ENCODE measurements at regions not wholly inside any gene's neighbourhood (a gene's known extent, or its start where the extent isn't known, plus 50 kb on each side); places are given as distances from the start of the nearest gene placed in this dataset.

DNA sequence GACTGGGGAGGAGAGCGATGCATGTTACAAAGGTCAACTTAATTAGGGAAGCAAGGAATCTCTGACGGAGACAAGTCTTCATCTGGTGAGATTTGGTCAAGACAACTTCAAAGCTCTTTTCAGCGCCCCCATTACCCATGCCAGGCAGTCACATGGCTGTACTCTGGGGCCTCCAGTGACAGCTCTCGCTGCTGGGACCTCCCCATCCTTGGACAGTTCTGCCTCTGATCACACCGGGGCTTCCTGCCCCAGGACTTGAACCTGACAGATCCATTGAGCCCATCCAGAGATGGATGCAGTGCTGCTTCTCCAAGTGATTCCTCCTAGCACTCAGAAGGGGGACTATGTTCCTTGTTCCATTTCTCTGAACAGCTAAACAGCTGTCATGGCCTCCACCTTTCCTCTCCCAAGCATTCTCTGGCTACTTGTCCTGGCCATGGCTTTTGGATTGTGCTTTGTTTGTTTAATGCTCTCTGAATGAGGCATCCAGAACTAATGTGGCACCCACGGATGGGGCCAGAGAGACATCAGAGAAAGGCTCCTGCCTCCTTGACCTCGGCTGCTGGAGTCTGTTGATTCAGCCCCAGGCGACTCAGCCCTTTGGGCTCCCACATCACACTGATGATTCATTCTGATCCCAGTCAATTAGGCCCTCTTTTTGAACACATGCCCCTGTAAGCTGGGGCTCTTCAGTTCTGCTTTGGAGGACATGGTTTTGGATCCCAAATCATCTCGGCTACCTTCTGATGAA is 122.1 kb upstream of the ADAMTS16 start:
- DNase-seq = no peak
- no peak overlapping the region for H3K27ac Mint-ChIP-seq
- no peaks in the 10 kb centered on the region for H3K9me3 Mint-ChIP-seq
- H3K27me3 Mint-ChIP-seq = peaks cover 6% of the 10 kb centered on the region
- no peaks in the 10 kb centered on the region for H3K36me3 Mint-ChIP-seq
- no peak overlapping the region for H3K4me3 Mint-ChIP-seq
- H3K4me1 Mint-ChIP-seq = no peaks in the 10 kb centered on the region

DNA sequence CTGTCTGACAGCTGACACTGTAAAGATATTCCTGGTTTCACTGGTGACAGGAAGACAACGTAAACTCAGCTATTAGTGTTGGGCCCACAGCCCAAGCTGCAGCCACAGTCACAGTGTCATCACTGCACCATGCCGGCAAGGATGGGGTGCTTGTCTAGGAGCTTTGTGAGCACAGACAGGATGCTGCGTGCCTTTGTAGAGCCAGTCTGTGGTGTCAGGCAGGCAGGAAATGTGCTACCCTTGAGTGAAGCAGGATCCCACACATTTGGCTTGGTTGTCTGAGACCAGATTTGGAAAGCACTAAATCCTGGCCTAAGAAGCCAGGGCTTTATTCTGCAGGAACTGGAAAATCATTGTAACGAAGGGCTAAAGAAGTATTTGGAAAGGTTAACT is 121.6 kb upstream of the ADAMTS16 start:
- Mint-ChIP-seq H3K27me3 (peaks cover 3% of the 10 kb centered on the region), H3K36me3 (no peaks in the 10 kb centered on the region), H3K4me1 (no peaks in the 10 kb centered on the region), H3K4me3 (no peak overlapping the region), H3K9me3 (no peaks in the 10 kb centered on the region), H3K27ac (no peak overlapping the region)
- DNase-seq = no peak

DNA sequence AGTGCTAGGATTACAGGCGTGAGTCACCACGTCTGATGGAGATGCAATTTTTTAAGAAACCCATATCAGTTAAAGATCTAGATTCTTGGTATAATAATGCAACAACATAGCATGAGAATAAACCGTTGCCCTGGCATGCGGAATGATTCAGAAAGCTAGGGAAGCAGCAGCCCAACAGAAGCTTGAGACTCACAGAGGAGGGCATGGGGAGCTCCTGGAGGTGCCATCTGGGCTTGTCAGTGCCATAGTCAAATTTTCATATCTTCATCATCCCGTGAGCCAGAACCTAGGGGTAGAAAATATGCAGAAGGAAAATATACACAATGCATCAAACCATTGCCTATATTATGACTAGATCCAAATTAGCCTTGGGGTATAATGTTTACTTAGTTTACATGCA is 118.7 kb upstream of the ADAMTS16 start:
- Mint-ChIP-seq H3K4me1 (no peaks in the 10 kb centered on the region), H3K9me3 (peaks cover 2% of the 10 kb centered on the region), H3K27me3 (no peaks in the 10 kb centered on the region), H3K4me3 (no peak overlapping the region), H3K27ac (no peak overlapping the region), H3K36me3 (no peaks in the 10 kb centered on the region)
- DNase-seq = no peak

DNA sequence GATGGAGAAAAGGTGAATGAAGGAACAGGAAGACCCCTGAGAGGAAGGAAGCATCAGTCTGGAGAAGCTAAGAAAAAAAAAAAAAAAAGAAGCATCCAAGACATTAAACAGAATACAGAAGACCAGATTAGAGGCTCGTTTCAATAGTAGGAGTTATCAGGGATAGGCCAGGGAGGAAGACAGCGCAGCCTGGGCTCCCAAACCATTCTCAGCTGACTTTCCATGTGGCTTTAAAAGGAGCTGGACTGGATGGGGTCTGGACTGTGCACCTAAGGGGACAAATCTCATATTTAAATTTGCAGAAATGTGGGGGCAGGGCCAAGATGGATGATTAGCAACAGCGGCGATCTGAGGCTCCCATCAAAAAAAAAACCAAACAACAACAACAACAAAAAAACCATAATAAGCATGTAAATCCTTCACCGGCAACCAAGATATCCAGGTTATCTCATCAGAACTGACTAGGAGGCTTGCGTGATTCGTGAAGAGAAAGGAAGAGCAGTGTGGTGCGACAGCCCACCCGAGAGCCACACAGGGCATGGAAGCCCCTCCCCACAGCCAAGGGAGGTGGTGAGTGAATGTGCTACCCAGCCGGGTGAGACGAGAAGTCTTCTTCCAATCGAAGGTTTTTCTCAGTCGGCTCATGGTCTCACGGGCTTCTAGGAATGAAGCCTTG is 114.9 kb upstream of the ADAMTS16 start:
- Mint-ChIP-seq H3K36me3 (no peaks in the 10 kb centered on the region), H3K27me3 (peaks cover 3% of the 10 kb centered on the region), H3K27ac (no peak overlapping the region), H3K4me3 (no peak overlapping the region), H3K4me1 (no peaks in the 10 kb centered on the region), H3K9me3 (peaks cover 2% of the 10 kb centered on the region)
- DNase-seq = no peak

DNA sequence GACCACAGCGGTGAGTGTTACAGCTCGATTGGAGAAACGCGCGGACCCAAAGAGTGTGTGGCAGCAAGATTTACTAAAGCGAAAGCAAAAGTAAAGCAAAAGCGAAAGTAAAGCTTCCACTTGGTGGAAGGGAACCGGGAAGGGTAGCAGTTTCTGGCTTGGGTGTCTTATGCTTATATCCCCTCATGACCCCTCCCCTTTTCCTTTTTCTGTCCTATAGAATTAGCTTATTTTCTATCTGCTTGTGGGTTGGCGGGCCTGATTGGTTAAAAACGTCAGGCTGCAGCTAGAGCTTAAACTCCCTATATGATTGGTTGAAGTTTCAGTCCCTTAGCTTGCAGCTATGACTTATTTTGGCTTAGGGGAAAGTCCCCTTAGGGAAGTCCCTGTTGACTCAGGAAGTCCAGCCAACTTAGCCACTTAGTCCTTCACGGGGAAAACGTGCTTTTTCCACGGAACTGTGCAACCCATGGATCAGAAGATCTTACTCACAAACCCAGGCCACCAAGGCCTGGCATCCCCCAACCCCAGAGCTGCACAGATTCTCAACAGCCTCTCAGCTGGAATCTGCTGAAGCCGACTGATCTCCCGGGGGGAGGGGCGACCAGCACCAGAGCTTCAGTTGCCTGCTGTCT is 114.2 kb upstream of the ADAMTS16 start:
- Mint-ChIP-seq H3K36me3 (no peaks in the 10 kb centered on the region), H3K4me1 (no peaks in the 10 kb centered on the region), H3K9me3 (peaks cover 2% of the 10 kb centered on the region), H3K27me3 (peaks cover 3% of the 10 kb centered on the region), H3K4me3 (no peak overlapping the region), H3K27ac (no peak overlapping the region)
- DNase-seq = no peak

DNA sequence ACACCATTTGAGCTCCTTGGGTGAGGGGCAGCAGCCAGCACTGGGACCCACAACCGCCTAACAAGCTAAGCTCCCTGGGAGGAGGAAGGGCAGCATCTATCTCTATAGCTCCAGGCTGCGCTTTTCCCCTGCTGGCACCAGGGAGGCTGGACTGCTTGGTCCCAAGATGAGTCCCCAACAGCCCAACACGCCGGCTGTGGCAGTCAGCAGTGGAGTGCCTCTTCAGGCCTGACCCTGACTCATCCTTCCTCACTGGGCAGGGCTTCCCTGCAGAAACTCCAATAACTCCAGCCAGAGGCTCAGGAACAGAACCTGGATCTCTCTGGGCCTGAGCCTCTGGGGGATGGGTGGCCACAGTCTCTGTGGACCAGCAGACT is 113.7 kb upstream of the ADAMTS16 start:
- Mint-ChIP-seq H3K27ac (no peak overlapping the region), H3K4me1 (no peaks in the 10 kb centered on the region), H3K36me3 (no peaks in the 10 kb centered on the region), H3K27me3 (peaks cover 3% of the 10 kb centered on the region), H3K9me3 (peaks cover 2% of the 10 kb centered on the region), H3K4me3 (no peak overlapping the region)
- DNase-seq = no peak

DNA sequence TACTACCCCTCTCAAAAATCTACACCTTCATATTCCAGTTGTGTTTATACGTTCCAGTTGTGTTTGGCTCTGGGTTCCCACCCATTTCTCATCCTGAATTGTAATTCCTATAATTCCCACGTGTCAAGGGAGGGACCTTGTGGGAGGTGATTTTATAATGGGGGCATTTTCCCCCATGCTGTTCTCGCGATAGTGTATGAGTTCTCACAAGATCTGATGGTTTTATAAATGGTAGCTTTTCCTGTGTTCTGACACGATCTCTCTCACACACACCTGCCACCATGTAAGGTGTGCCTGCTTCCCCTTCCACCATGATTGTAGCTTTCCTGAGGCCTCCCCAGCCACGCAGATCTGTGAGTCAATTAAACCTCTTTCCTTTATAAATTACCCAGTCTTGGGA is 108.5 kb upstream of the ADAMTS16 start:
- no peak for DNase-seq
- peaks cover 3% of the 10 kb centered on the region for H3K27me3 Mint-ChIP-seq
- peaks cover 1% of the 10 kb centered on the region for H3K9me3 Mint-ChIP-seq
- no peak overlapping the region for H3K27ac Mint-ChIP-seq
- H3K4me1 Mint-ChIP-seq = no peaks in the 10 kb centered on the region
- H3K4me3 Mint-ChIP-seq = no peak overlapping the region
- H3K36me3 Mint-ChIP-seq = no peaks in the 10 kb centered on the region

DNA sequence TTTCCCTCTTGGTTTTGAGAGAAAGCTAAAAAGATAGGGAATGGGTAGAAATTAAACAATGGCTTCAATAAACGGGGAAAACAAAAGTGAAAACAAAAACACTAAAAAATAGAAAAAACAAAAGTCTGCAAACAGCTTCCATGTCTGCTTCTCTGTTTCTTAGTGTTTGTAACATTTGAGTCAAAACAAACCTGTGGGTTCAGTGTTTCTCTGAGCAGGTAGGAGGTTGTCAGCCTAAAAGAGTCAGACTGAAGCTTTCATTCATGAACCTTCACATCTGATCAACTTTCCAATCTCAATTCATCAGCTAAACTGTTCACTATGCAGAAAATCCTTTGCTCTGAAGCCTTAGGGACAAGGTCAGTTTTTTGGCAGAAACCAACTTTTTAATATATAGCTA is 102.5 kb upstream of the ADAMTS16 start:
- no peak overlapping the region for H3K4me3 Mint-ChIP-seq
- H3K4me1 Mint-ChIP-seq = no peaks in the 10 kb centered on the region
- H3K36me3 Mint-ChIP-seq = no peaks in the 10 kb centered on the region
- H3K27me3 Mint-ChIP-seq = no peaks in the 10 kb centered on the region
- no peak overlapping the region for H3K27ac Mint-ChIP-seq
- peaks cover 1% of the 10 kb centered on the region for H3K9me3 Mint-ChIP-seq
- DNase-seq = no peak

DNA sequence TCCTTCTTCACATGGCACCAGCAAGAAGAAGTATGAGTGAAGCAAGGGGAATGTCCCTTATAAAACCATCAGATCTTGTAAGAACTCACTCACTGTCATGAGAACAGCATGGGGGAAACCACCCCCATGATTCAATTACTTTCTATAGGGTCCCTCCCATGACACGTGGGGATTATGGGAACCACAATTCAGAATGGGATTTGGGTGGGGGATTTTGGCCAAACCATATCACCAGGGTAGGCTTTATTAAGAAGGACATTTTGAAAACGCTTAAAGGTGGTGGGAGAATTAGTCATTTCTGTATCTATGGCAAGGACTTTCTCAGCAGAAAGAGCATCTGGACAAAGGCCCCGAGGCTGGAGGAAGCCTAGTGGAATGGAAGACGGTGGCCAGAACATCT is 100.2 kb upstream of the ADAMTS16 start:
- H3K27me3 Mint-ChIP-seq = no peaks in the 10 kb centered on the region
- no peak overlapping the region for H3K4me3 Mint-ChIP-seq
- H3K4me1 Mint-ChIP-seq = no peaks in the 10 kb centered on the region
- no peaks in the 10 kb centered on the region for H3K36me3 Mint-ChIP-seq
- H3K9me3 Mint-ChIP-seq = peaks cover 1% of the 10 kb centered on the region
- no peak for DNase-seq
- no peak overlapping the region for H3K27ac Mint-ChIP-seq

DNA sequence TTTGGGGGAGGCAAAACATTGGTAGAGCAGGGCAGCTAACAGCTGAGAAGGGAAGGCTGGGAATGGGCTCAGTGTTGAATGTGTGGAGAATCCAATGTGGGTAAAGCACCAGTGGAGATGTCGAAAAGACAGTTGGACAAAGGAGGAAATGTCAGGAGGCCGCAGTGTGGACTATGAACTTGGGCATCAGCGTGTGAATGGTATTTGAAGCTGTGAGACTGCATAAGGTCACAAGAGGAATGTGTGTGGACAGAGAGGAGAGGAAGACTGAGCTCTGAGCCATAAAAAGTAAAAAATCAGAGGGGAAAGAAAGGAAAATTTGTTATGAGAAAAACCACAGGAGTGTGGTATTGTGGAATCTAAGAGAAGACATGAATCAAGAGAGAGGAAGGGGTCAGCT is 99.4 kb upstream of the ADAMTS16 start:
- no peak overlapping the region for H3K4me3 Mint-ChIP-seq
- no peaks in the 10 kb centered on the region for H3K27me3 Mint-ChIP-seq
- H3K27ac Mint-ChIP-seq = no peak overlapping the region
- H3K36me3 Mint-ChIP-seq = no peaks in the 10 kb centered on the region
- no peaks in the 10 kb centered on the region for H3K4me1 Mint-ChIP-seq
- peaks cover 1% of the 10 kb centered on the region for H3K9me3 Mint-ChIP-seq
- no peak for DNase-seq

DNA sequence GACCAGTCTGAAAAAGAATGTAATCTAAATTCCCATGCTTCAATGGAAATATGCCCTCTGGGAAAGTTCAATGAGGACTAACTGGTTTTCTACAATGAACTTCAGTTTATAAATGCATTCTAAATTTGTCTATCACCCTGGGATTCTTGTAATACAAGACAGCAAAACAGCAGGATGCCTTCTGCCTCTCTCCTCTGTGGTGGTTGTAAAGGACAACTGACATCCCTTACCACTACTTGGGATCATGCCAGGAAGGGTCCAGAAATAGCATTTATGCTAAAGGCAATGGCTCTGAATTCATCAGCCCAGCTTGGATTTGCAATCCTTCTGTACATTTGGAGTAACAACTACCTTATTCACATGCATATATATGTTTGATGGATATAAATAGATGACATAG is 97.3 kb upstream of the ADAMTS16 start:
- Mint-ChIP-seq H3K4me3 (no peak overlapping the region), H3K36me3 (no peaks in the 10 kb centered on the region), H3K9me3 (no peaks in the 10 kb centered on the region), H3K4me1 (no peaks in the 10 kb centered on the region), H3K27ac (no peak overlapping the region), H3K27me3 (no peaks in the 10 kb centered on the region)
- DNase-seq = no peak

DNA sequence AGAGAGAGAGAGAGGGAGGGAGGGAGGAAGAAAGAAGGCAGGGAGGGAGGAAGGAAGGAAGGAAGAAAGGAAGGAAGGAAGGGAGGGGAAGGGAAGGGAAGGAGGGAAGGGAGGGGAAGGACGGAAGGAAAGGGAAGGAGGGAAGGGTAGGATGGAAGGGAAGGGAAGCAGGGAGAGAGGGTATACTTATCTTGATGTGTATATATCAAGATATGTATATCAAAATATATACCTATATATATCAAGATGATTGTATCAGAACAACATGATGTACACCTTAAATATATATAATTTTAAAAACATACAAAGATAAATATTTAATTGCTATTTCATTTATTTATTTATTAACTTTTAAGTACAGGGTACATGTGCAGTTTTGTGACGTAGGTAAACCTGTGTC is 96.8 kb upstream of the ADAMTS16 start:
- H3K4me3 Mint-ChIP-seq = no peak overlapping the region
- H3K9me3 Mint-ChIP-seq = no peaks in the 10 kb centered on the region
- H3K27me3 Mint-ChIP-seq = no peaks in the 10 kb centered on the region

DNA sequence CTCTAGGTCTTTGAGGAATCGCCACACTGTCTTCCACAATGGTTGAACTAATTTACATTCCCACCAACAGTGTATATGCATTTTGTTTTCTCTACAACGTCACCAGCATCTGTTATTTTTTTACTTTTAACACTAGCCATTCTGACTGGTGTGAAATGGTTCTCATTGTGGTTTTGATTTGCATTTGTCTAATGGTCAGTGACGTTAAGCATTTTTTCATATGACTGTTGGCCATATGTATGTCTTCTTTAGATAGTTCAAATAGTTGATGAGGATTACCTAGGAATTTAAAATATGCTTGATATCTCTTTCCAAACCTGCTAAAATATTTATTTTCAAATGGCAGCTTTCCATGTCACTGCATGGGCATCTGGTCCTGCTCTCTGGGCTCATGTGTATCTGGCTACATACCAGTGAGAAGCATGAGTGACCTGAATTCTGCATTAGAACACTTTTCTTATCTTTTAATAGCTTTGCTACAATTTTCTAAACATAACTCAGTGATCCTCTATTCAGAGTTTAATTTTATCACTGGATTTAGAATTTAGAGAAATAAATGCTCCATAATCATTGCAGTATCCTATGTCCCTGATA is 95.8 kb upstream of the ADAMTS16 start:
- Mint-ChIP-seq H3K27ac (no peak overlapping the region), H3K4me3 (no peak overlapping the region), H3K9me3 (no peaks in the 10 kb centered on the region), H3K27me3 (no peaks in the 10 kb centered on the region), H3K4me1 (no peaks in the 10 kb centered on the region), H3K36me3 (no peaks in the 10 kb centered on the region)
- DNase-seq = no peak

More for the DNA sequence above, 96.8 kb upstream of the ADAMTS16 start:
- Mint-ChIP-seq H3K36me3 (no peaks in the 10 kb centered on the region), H3K4me1 (no peaks in the 10 kb centered on the region), H3K27ac (no peak overlapping the region)
- DNase-seq = no peak

DNA sequence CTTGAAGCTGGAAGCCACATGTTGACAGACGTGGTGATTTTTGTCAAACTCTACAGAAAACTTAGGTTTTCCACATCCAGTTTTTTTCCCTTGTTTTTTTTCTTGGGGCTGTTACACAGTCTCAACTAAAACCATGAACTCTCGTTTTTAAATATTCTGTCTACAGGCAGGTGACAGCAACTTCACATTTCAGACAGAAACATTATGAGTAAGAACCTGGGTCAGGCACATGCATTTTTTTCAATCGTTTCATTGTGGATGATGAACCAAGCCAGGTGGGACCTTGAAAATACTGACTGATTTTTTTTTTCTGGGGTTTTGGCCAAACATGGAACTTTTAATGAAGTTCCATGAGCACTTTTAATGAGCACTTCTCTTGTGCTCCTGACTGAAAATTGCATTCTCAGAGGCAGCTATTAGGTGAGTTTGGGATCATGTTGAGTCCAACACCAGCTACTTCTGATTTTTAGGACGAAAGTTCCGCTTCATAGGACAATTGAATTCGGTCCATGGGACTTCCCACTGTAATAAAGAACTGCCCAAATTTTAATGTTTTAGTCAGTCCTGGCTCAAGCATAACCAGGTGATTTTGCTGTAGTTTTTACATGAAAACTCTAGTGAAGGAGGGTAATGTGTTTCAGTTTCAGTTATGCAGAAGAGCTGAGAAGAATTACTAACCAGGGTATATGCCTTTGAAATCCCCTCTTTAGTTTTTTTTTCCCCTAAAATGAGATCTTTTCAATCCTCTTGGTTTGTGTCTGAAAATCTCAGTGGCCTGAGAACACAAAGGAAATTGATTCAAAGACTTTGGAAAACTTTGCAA is 93.2 kb upstream of the ADAMTS16 start:
- no peak for DNase-seq
- Mint-ChIP-seq H3K36me3 (no peaks in the 10 kb centered on the region), H3K4me3 (no peak overlapping the region), H3K27ac (no peak overlapping the region), H3K27me3 (no peaks in the 10 kb centered on the region), H3K9me3 (no peaks in the 10 kb centered on the region), H3K4me1 (no peaks in the 10 kb centered on the region)

DNA sequence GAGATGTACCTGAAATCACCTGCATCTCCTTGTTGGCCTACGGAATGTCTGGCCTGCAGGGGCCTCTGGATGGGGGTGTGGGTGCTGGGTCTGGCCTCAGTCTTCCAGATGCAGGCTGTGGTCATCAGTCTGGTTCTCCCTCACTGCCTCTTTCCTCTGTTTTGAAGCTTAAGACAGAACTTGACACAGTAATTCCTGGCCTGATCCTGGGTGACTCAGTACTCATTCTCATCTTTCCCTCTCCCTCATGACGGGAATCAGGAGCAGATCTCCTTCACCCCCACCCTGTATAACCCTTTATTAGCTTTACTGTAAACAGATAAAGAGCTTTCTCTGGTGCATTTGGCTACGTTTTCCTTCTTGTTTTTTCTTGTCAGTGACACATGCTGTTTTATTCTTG is 89.3 kb upstream of the ADAMTS16 start:
- Mint-ChIP-seq H3K4me1 (no peaks in the 10 kb centered on the region), H3K9me3 (no peaks in the 10 kb centered on the region), H3K4me3 (no peak overlapping the region), H3K27ac (no peak overlapping the region), H3K27me3 (no peaks in the 10 kb centered on the region), H3K36me3 (no peaks in the 10 kb centered on the region)
- DNase-seq = no peak
